Gastrocnemius medialis (tissue), 4 donors: ENCODE measurements at regions not wholly inside any gene's neighbourhood (a gene's known extent, or its start where the extent isn't known, plus 50 kb on each side); places are given as distances from the start of the nearest gene placed in this dataset.

Experiments
- ATAC-seq, 2 donors: fragments of 150-250 bp; one replicate each; pipeline ENCODE4 v1.9.1; 2016
- DNase-seq, 2 donors: peaks; one replicate each; pipeline ENCODE4 v3.0.0-alpha.2; 2019
- H3K27ac ChIP-seq, 4 donors: fragments of 200-600 bp; sonication (generic); 1 replicate in 1 of 4; 2 replicates in 3 of 4; pipeline ENCODE4 v1.5.1; 2016 to 2018; ENCODE audit warnings: mild to moderate bottlenecking in 2 of 4, moderate library complexity in 1 of 4
- H3K27me3 ChIP-seq, 3 donors: fragments of 200-600 bp; sonication (generic) in 2 of 3; 1 replicate in 1 of 3; 2 replicates in 2 of 3; pipeline versions ENCODE4 v1.5.1 to v1.6.0; 2016 to 2019; ENCODE audit warnings: mild to moderate bottlenecking in 1 of 3, moderate library complexity in 1 of 3
- H3K36me3 ChIP-seq, 2 donors: fragments of 200-600 bp; sonication (generic) in 1 of 2; one replicate each; pipeline ENCODE4 v1.5.1; 2017 to 2018
- H3K4me1 ChIP-seq, 2 donors: fragments of 200-600 bp; sonication (generic) in 1 of 2; one replicate each; pipeline ENCODE4 v1.5.1; 2016 to 2017; ENCODE audit warnings: mild to moderate bottlenecking in 2 of 2
- H3K4me3 ChIP-seq, 4 donors: fragments of 200-600 bp; sonication (generic) in 3 of 4; 1 replicate in 1 of 4; 2 replicates in 3 of 4; pipeline ENCODE4 v1.5.1; 2016 to 2019; ENCODE audit warnings: mild to moderate bottlenecking in 2 of 4
- H3K9me3 ChIP-seq, 3 donors: fragments of 200-600 bp; sonication (generic) in 2 of 3; 1 replicate in 1 of 3; 2 replicates in 2 of 3; pipeline ENCODE4 v1.5.1; 2016 to 2019
- POLR2A ChIP-seq, 2 donors: fragments of 450-650 bp; IDR thresholded peaks; one replicate each; pipeline ENCODE4 v1.6.1; 2017; ENCODE audit warnings: antibody characterized with exemption in 2 of 2, mild to moderate bottlenecking in 2 of 2, moderate library complexity in 2 of 2
- in situ Hi-C, 4 donors: fragments of 200-750 bp; cut with MboI; loops; one replicate each; pipeline versions ENCODE4 v1.15.0 to v1.8.0; 2017; ENCODE audit warnings: low sequenced_read_pairs in 4 of 4
- intact Hi-C: fragments of 100-400 bp; cut with DNase I; formaldehyde crosslinking; loops from one replicate; pipeline ENCODE4 v1.15.1; 2023; ENCODE audit warnings: low total_unique reads
- TF ChIP-seq, protein P1 (sequence below), 5 experiments: fragments of 450-650 bp in 3 of 5; fragments of 200-600 bp in 2 of 5; sonication (generic) in 2 of 5; IDR thresholded peaks in 4 of 5; conservative IDR thresholded peaks in 1 of 5; 1 replicate in 4 of 5; 2 replicates in 1 of 5; pipeline ENCODE4 v1.5.1; 2016 to 2019; ENCODE audit warnings: antibody characterized with exemption in 5 of 5, mild to moderate bottlenecking in 3 of 5, moderate library complexity in 3 of 5

DNA sequence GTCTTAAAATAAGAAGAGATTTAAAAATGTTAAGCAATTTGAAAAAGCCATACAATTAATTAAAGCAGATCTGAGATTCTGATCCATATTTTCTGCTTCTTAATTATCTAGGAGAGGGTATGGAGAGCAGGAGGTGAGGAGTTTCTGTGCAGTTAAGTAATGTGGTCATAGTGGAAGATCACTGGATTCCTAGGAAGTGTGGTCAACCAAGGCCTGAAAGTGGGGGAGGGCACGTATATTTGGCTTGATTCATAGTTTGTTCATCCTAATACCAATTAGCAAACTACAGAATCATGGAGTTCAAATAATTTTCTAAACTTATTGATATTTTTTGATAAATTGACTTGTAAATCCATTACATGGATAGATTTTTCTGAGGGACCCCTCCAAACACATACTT lies 768.3 kb downstream of the RAPGEF2 start:
- no peaks in the 10 kb centered on the region for H3K4me1 ChIP-seq
- no peaks in the 10 kb centered on the region for H3K9me3 ChIP-seq
- intact Hi-C loops = no loop called here
- no peak for TF ChIP-seq POLR2A (IDR thresholded peaks at IDR 0.05)
- in situ Hi-C loops = no loop called here
- DNase-seq = no peak
- ATAC-seq = no peak
- no peaks in the 10 kb centered on the region for H3K36me3 ChIP-seq
- H3K27ac ChIP-seq = no peak overlapping the region
- no peak overlapping the region for H3K4me3 ChIP-seq
- no peaks in the 10 kb centered on the region for H3K27me3 ChIP-seq

DNA sequence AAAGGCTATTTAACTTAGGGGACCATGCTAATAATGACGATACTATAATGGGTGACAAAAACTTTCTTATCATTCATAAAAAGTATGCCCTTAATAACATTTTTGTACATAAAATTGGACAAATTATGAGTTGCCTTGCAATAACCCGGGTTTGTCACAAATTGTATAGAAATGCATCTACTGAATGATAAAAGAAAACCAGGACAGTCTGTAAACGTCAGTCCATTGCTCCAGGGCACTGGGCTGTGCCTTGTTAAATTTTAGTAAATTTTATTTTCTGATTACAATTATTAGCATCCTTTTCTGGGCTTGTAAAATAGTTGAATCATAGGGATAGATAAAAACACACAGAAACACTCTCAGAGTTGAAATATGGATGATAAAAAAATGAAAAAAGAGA lies 778.3 kb downstream of the RAPGEF2 start:
- intact Hi-C loops = no loop called here
- no peak overlapping the region for H3K27ac ChIP-seq
- H3K36me3 ChIP-seq = no peaks in the 10 kb centered on the region
- no peaks in the 10 kb centered on the region for H3K4me1 ChIP-seq
- no peak for TF ChIP-seq POLR2A (IDR thresholded peaks at IDR 0.05)
- TF ChIP-seq, protein P1, sequence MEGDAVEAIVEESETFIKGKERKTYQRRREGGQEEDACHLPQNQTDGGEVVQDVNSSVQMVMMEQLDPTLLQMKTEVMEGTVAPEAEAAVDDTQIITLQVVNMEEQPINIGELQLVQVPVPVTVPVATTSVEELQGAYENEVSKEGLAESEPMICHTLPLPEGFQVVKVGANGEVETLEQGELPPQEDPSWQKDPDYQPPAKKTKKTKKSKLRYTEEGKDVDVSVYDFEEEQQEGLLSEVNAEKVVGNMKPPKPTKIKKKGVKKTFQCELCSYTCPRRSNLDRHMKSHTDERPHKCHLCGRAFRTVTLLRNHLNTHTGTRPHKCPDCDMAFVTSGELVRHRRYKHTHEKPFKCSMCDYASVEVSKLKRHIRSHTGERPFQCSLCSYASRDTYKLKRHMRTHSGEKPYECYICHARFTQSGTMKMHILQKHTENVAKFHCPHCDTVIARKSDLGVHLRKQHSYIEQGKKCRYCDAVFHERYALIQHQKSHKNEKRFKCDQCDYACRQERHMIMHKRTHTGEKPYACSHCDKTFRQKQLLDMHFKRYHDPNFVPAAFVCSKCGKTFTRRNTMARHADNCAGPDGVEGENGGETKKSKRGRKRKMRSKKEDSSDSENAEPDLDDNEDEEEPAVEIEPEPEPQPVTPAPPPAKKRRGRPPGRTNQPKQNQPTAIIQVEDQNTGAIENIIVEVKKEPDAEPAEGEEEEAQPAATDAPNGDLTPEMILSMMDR (IDR thresholded peaks at IDR 0.05 in 4 of 5, conservative IDR thresholded peaks at IDR 0.05 in 1 of 5) = no peak
- ATAC-seq (no peak), DNase-seq (no peak)
- no peak overlapping the region for H3K4me3 ChIP-seq
- in situ Hi-C loops = no loop called here
- H3K9me3 ChIP-seq = no peaks in the 10 kb centered on the region
- no peaks in the 10 kb centered on the region for H3K27me3 ChIP-seq

DNA sequence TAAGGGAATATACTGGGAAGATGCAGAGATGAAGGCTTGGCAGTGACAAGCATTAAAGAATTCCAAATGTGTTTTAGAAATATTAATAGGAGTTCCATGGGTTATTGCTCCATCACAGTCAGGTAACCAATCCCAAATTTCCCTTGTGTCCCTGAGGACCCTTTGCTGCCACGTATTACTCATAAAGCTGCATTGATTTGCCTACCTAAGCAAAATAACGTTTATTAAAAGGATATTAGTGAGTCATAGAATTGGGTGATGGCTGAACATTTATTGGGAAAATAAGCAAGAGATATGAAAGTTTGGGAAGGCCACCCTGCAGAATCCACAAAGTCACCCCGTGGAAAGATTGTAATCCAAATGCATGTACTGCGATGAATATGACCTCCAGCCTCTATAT lies 782.1 kb downstream of the RAPGEF2 start:
- no peak for ATAC-seq
- Histone ChIP-seq H3K9me3 (no peaks in the 10 kb centered on the region), H3K27ac (no peak overlapping the region), H3K4me1 (no peaks in the 10 kb centered on the region), H3K36me3 (no peaks in the 10 kb centered on the region), H3K4me3 (no peak overlapping the region), H3K27me3 (no peaks in the 10 kb centered on the region)
- TF ChIP-seq POLR2A (IDR thresholded peaks at IDR 0.05) = no peak
- TF ChIP-seq, protein P1 (IDR thresholded peaks at IDR 0.05 in 4 of 5, conservative IDR thresholded peaks at IDR 0.05 in 1 of 5) = no peak
- intact Hi-C loops (no loop called here), in situ Hi-C loops (no loop called here)
- DNase-seq = no peak

DNA sequence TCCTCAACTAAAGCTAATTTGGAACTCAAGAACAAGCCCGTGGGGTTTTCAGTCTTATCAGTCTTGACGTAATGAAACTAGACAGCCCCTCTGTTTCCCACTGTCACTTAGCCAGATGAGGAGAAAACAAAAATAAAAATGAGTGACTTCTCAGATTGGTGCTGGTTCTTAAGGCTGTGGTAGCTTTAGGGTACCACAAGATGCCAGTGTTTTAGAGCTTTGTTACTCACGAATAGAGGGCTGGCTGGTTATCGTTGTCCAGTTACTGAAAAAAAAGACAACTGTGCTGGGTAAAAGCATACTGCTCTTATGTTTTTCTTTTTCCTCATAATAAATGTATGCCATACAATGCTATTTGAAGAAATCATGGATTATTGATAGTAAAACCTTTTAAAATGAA lies 796.7 kb downstream of the RAPGEF2 start:
- Histone ChIP-seq H3K4me3 (no peak overlapping the region), H3K36me3 (no peaks in the 10 kb centered on the region), H3K9me3 (no peaks in the 10 kb centered on the region), H3K27ac (no peak overlapping the region), H3K27me3 (no peaks in the 10 kb centered on the region), H3K4me1 (no peaks in the 10 kb centered on the region)
- ATAC-seq (no peak), DNase-seq (no peak)
- intact Hi-C loops = no loop called here
- in situ Hi-C loops = no loop called here
- TF ChIP-seq POLR2A (IDR thresholded peaks at IDR 0.05) = no peak
- TF ChIP-seq, protein P1 (IDR thresholded peaks at IDR 0.05 in 4 of 5, conservative IDR thresholded peaks at IDR 0.05 in 1 of 5) = no peak

DNA sequence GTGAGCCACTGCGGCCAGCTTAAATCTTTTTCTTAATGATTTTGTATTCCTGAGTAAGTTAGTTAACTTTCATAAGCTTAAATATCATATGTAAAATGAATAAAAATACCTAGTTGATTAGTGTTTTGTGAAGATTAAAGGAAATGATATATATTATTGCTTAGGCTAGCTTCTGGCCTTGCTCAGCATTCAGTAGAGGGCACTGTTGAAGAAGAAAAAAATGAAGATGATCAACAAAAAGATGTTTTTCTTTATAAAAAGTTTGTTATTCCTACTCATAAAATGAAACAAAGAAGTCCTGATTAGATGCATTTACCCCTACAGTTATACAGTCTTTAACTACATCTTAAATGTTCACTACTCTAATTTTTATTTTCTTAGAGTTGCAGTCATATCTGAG lies 797.7 kb downstream of the RAPGEF2 start:
- no peaks in the 10 kb centered on the region for H3K36me3 ChIP-seq
- in situ Hi-C loops = no loop called here
- no peaks in the 10 kb centered on the region for H3K9me3 ChIP-seq
- H3K4me1 ChIP-seq = no peaks in the 10 kb centered on the region
- H3K27me3 ChIP-seq = no peaks in the 10 kb centered on the region
- DNase-seq (no peak), ATAC-seq (no peak)
- no peak overlapping the region for H3K4me3 ChIP-seq
- intact Hi-C loops = no loop called here
- TF ChIP-seq, protein P1 (IDR thresholded peaks at IDR 0.05 in 4 of 5, conservative IDR thresholded peaks at IDR 0.05 in 1 of 5) = no peak
- TF ChIP-seq POLR2A (IDR thresholded peaks at IDR 0.05) = no peak
- no peak overlapping the region for H3K27ac ChIP-seq
